NCI-H1930 (cell line): ENCODE measurements at regions not wholly inside any gene's neighbourhood (a gene's known extent, or its start where the extent isn't known, plus 50 kb on each side); places are given as distances from the start of the nearest gene placed in this dataset.

Experiments used
- DNase-seq, 2 experiments: peaks; one replicate each; lab custom pipeline; 2025; lab: John Stamatoyannopoulos, UW

- DNase-seq: no peak
These were observed 101.6 kb upstream of the EPHA6 start for GRCh38 chr3:96712792-96713191.

GRCh38 chr3:96719921-96720320 is 94.5 kb upstream of the EPHA6 start:
- no peak for DNase-seq

GRCh38 chr3:96731031-96731430 is 83.4 kb upstream of the EPHA6 start:
- no peak for DNase-seq

GRCh38 chr3:96734273-96735009 is 80.0 kb upstream of the EPHA6 start:
- DNase-seq: no peak

GRCh38 chr3:96748139-96748538 is 66.3 kb upstream of the EPHA6 start:
- DNase-seq: no peak

GRCh38 chr3:96750094-96750767 is 64.2 kb upstream of the EPHA6 start:
- DNase-seq: no peak

- no peak for DNase-seq
These were observed 61.3 kb upstream of the EPHA6 start for GRCh38 chr3:96753124-96753523.

GRCh38 chr3:96754128-96754527 is 60.3 kb upstream of the EPHA6 start:
- no peak for DNase-seq

GRCh38 chr3:96755519-96755918 is 58.9 kb upstream of the EPHA6 start:
- no peak for DNase-seq

- no peak for DNase-seq
These were observed 57.9 kb upstream of the EPHA6 start for GRCh38 chr3:96756516-96756915.

GRCh38 chr3:96760956-96761355 is 53.4 kb upstream of the EPHA6 start:
- no peak for DNase-seq
